T47D (cell line): ENCODE measurements at regions not wholly inside any gene's neighbourhood (a gene's known extent, or its start where the extent isn't known, plus 50 kb on each side); places are given as distances from the start of the nearest gene placed in this dataset.

Experiments used
- DNase-seq, 2 experiments: peaks; one replicate each; pipeline versions ENCODE4 v3.0.0 to v3.0.0-alpha.2; 2011 to 2012; ENCODE audit warnings: low read depth in 1 of 2, low spot score in 1 of 2
- JUND ChIP-seq: IDR thresholded peaks from 2 replicates; pipeline ENCODE4 v1.6.1; 2012; ENCODE audit warnings: low read depth
- in situ Hi-C: cut with HindIII; loops from 2 replicates; pipeline ENCODE4 v1.10.0; 2016; ENCODE audit warnings: low sequenced_read_pairs, low pct_unique_long_range_greater_than_20kb

GRCh38 chr3:72337480-72337855 lies 510.8 kb downstream of the SHQ1 start:
- DNase-seq = no peak
- in situ Hi-C loops = no loop called here
- no peak for TF ChIP-seq JUND

GRCh38 chr3:72336821-72337479 lies 511.3 kb downstream of the SHQ1 start:
- TF ChIP-seq JUND = no peak
- in situ Hi-C loops = no loop called here
- DNase-seq = peak in 1 of 2 experiments; percentile 72

GRCh38 chr3:72336114-72336651 lies 512.1 kb downstream of the SHQ1 start:
- no peak for DNase-seq
- TF ChIP-seq JUND = no peak
- in situ Hi-C loops = no loop called here

- no peak for TF ChIP-seq JUND
- no peak for DNase-seq
- in situ Hi-C loops = no loop called here
Observed at GRCh38 chr3:72335458-72336095, 512.7 kb downstream of the SHQ1 start.

- DNase-seq = no peak
- in situ Hi-C loops = no loop called here
- TF ChIP-seq JUND = no peak
Observed at GRCh38 chr3:72334681-72335457, 513.4 kb downstream of the SHQ1 start.

- TF ChIP-seq JUND = no peak
- no peak for DNase-seq
- in situ Hi-C loops = no loop called here
Observed at GRCh38 chr3:72332689-72333088, 515.6 kb downstream of the SHQ1 start.

GRCh38 chr3:72332036-72332435 lies 516.2 kb downstream of the SHQ1 start:
- no peak for TF ChIP-seq JUND
- DNase-seq = no peak
- in situ Hi-C loops = no loop called here

GRCh38 chr3:72331076-72331475 lies 517.2 kb downstream of the SHQ1 start:
- no peak for DNase-seq
- no peak for TF ChIP-seq JUND
- in situ Hi-C loops = no loop called here

- in situ Hi-C loops = no loop called here
- no peak for TF ChIP-seq JUND
- no peak for DNase-seq
Observed at GRCh38 chr3:72329354-72329753, 518.9 kb downstream of the SHQ1 start.

- no peak for DNase-seq
- no peak for TF ChIP-seq JUND
- in situ Hi-C loops = no loop called here
Observed at GRCh38 chr3:72328755-72329277, 519.4 kb downstream of the SHQ1 start.

- DNase-seq = no peak
- TF ChIP-seq JUND = no peak
- in situ Hi-C loops = no loop called here
Observed at GRCh38 chr3:72327008-72327407, 521.2 kb downstream of the SHQ1 start.

GRCh38 chr3:72324253-72324811 lies 523.9 kb downstream of the SHQ1 start:
- in situ Hi-C loops = no loop called here
- DNase-seq = no peak
- TF ChIP-seq JUND = no peak
